Transverse colon (tissue), 4 donors: ENCODE measurements at regions not wholly inside any gene's neighbourhood (a gene's known extent, or its start where the extent isn't known, plus 50 kb on each side); places are given as distances from the start of the nearest gene placed in this dataset.

Source experiments
- POLR2A ChIP-seq: fragments of 450-650 bp; IDR thresholded peaks from one replicate; pipeline ENCODE4 v1.6.1; 2016; ENCODE audit warnings: antibody characterized with exemption, mild to moderate bottlenecking, moderate library complexity
- POLR2AphosphoS5 ChIP-seq, 3 donors: sonication (generic); formaldehyde crosslinking; IDR thresholded peaks; one replicate each; pipeline ENCODE4 v1.6.1; 2016; ENCODE audit warnings: antibody characterized with exemption in 3 of 3
- TF ChIP-seq, protein P1 (sequence below), 5 experiments: fragments of 200-600 bp in 3 of 5; fragments of 450-650 bp in 2 of 5; sonication (generic) in 3 of 5; IDR thresholded peaks; 1 replicate in 2 of 5; 2 replicates in 3 of 5; pipeline ENCODE4 v1.5.1; 2016 to 2017; ENCODE audit warnings: antibody characterized with exemption in 5 of 5, inconsistent platforms in 3 of 5, mild to moderate bottlenecking in 2 of 5, moderate library complexity in 1 of 5

DNA sequence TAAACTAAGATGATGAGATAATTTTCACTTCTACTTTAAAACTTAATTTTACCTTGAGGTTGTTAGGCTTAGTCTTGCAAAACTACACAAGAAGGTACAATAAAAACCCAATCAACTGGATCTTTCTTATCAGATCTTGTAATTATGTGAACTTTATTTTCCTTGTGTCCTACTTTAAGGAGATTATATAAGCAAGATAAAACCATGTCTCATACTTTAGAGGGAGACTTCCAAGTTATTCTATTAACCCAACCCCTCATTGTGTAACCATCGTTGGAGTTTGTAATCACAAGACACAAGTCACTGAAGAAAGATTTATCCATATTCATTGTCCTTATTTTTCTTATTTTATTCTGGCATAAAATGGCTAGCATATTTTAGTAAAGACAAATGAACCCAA lies 165.6 kb downstream of the SERPINI1 start:
- TF ChIP-seq, protein P1, sequence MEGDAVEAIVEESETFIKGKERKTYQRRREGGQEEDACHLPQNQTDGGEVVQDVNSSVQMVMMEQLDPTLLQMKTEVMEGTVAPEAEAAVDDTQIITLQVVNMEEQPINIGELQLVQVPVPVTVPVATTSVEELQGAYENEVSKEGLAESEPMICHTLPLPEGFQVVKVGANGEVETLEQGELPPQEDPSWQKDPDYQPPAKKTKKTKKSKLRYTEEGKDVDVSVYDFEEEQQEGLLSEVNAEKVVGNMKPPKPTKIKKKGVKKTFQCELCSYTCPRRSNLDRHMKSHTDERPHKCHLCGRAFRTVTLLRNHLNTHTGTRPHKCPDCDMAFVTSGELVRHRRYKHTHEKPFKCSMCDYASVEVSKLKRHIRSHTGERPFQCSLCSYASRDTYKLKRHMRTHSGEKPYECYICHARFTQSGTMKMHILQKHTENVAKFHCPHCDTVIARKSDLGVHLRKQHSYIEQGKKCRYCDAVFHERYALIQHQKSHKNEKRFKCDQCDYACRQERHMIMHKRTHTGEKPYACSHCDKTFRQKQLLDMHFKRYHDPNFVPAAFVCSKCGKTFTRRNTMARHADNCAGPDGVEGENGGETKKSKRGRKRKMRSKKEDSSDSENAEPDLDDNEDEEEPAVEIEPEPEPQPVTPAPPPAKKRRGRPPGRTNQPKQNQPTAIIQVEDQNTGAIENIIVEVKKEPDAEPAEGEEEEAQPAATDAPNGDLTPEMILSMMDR (IDR thresholded peaks at IDR 0.05): no peak
- TF ChIP-seq POLR2A: no peak
- no peak for TF ChIP-seq POLR2AphosphoS5 (IDR thresholded peaks at IDR 0.05)
